Liver (tissue), 3 donors: ENCODE measurements at regions not wholly inside any gene's neighbourhood (a gene's known extent, or its start where the extent isn't known, plus 50 kb on each side); places are given as distances from the start of the nearest gene placed in this dataset.

Source experiments
- SP1 ChIP-seq: IDR thresholded peaks from 2 replicates; pipeline ENCODE4 v1.6.1; 2018; ENCODE audit warnings: antibody characterized with exemption, mild to moderate bottlenecking
- YY1 ChIP-seq: IDR thresholded peaks from 2 replicates; pipeline ENCODE4 v1.6.1; 2016; ENCODE audit warnings: antibody characterized with exemption, mild to moderate bottlenecking
- TF ChIP-seq, protein P1 (sequence below): fragments of 150-350 bp; IDR thresholded peaks from 2 replicates; pipeline ENCODE4 v1.5.1; 2017; ENCODE audit warnings: improper control_type of control experiment, low read depth, low read length; ENCODE audit not compliant: missing input control
- TF ChIP-seq, protein P2 (sequence below): IDR thresholded peaks from 2 replicates; pipeline ENCODE4 v1.6.1; 2016; ENCODE audit warnings: antibody characterized with exemption
- TF ChIP-seq, protein P3 (sequence below): IDR thresholded peaks from 2 replicates; pipeline ENCODE4 v1.6.1; 2016; ENCODE audit warnings: antibody characterized with exemption
- donor health status: healthy.
- donor health status: healthy.

DNA sequence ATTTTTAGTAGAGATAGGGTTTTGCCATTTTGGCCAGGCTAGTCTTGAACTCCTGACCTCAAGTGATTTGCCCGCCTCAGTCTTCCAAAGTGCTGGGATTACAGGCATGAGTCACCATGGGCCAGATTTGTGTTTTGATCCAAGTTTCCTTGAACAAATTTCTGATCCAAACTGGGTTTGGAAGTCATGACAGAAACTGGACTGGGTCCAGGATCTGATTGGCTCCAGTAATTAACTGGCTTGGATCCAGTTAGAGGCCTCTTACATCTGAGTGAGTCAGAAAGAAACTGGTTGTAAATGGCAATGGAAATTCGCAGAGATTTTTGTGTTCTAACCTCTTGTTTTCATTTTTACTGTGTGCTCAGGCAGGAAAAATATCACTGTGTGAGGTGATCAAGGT lies 141.6 kb downstream of the SLC25A46 start:
- TF ChIP-seq, protein P1, sequence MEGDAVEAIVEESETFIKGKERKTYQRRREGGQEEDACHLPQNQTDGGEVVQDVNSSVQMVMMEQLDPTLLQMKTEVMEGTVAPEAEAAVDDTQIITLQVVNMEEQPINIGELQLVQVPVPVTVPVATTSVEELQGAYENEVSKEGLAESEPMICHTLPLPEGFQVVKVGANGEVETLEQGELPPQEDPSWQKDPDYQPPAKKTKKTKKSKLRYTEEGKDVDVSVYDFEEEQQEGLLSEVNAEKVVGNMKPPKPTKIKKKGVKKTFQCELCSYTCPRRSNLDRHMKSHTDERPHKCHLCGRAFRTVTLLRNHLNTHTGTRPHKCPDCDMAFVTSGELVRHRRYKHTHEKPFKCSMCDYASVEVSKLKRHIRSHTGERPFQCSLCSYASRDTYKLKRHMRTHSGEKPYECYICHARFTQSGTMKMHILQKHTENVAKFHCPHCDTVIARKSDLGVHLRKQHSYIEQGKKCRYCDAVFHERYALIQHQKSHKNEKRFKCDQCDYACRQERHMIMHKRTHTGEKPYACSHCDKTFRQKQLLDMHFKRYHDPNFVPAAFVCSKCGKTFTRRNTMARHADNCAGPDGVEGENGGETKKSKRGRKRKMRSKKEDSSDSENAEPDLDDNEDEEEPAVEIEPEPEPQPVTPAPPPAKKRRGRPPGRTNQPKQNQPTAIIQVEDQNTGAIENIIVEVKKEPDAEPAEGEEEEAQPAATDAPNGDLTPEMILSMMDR = no peak
- no peak for TF ChIP-seq SP1
- TF ChIP-seq YY1 = no peak
- TF ChIP-seq, protein P2, sequence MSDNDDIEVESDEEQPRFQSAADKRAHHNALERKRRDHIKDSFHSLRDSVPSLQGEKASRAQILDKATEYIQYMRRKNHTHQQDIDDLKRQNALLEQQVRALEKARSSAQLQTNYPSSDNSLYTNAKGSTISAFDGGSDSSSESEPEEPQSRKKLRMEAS = no peak
- TF ChIP-seq, protein P3, sequence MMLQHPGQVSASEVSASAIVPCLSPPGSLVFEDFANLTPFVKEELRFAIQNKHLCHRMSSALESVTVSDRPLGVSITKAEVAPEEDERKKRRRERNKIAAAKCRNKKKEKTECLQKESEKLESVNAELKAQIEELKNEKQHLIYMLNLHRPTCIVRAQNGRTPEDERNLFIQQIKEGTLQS = peak; percentile 32
